A549 (cell line): ENCODE measurements at regions not wholly inside any gene's neighbourhood (a gene's known extent, or its start where the extent isn't known, plus 50 kb on each side); places are given as distances from the start of the nearest gene placed in this dataset.

ENCODE experiments used
- CTCF ChIP-seq: fragments of >200 bp; sonication (Bioruptor Twin); formaldehyde crosslinking; IDR thresholded peaks from 3 replicates; pipeline ENCODE4 v1.5.1; 2016
- HDAC2 ChIP-seq: fragments of 200-600 bp; sonication (generic); IDR thresholded peaks from 2 replicates; pipeline ENCODE4 v1.6.1; 2016
- KDM1A ChIP-seq: fragments of 200-600 bp; sonication (generic); IDR thresholded peaks from 2 replicates; pipeline ENCODE4 v1.6.1; 2016; ENCODE audit warnings: low read depth, mild to moderate bottlenecking
- MAFK ChIP-seq: fragments of 450-650 bp; IDR thresholded peaks from 2 replicates; pipeline ENCODE4 v1.6.1; 2014; ENCODE audit not compliant: partially characterized antibody
- POLR2A ChIP-seq: IDR thresholded peaks from 2 replicates; pipeline ENCODE4 v1.6.1; 2012; ENCODE audit warnings: mild to moderate bottlenecking, low read length
- ZFP36 ChIP-seq: fragments of 450-650 bp; IDR thresholded peaks from 2 replicates; pipeline ENCODE4 v1.6.1; 2014; ENCODE audit warnings: borderline replicate concordance; ENCODE audit not compliant: partially characterized antibody

GRCh38 chr13:79775830-79776229, 294.9 kb downstream of the NDFIP2 start:
- TF ChIP-seq MAFK (no peak), KDM1A (no peak), POLR2A (no peak), ZFP36 (no peak), HDAC2 (no peak), CTCF (peak; percentile 55)
